Prostate gland (tissue), 2 donors: ENCODE measurements at regions not wholly inside any gene's neighbourhood (a gene's known extent, or its start where the extent isn't known, plus 50 kb on each side); places are given as distances from the start of the nearest gene placed in this dataset.
"Not testable (repeated sequence)": the region's sequence is repeated elsewhere in the genome, so short reads cannot be mapped to it uniquely, and the experiment has no call there.

Experiments
- CTCF ChIP-seq, 4 experiments: fragments of 200-600 bp in 2 of 4; fragments of 450-650 bp in 2 of 4; sonication (generic) in 2 of 4; IDR thresholded peaks; 1 replicate in 3 of 4; 2 replicates in 1 of 4; pipeline ENCODE4 v1.5.1; 2016 to 2019; ENCODE audit warnings: antibody characterized with exemption in 4 of 4, mild to moderate bottlenecking in 2 of 4, moderate library complexity in 2 of 4
- POLR2A ChIP-seq: fragments of 450-650 bp; IDR thresholded peaks from one replicate; pipeline ENCODE4 v1.6.1; 2016; ENCODE audit warnings: antibody characterized with exemption, mild to moderate bottlenecking
- POLR2AphosphoS5 ChIP-seq: sonication (generic); formaldehyde crosslinking; IDR thresholded peaks from one replicate; pipeline ENCODE4 v1.6.1; 2017; ENCODE audit warnings: antibody characterized with exemption

GRCh38 chr7:76879733-76880288 lies 152.3 kb downstream of the SPDYE17 start:
- not testable (repeated sequence) for TF ChIP-seq POLR2AphosphoS5; POLR2A; CTCF (IDR thresholded peaks at IDR 0.05)
